ENCODE measurements at regions not wholly inside any gene's neighbourhood (a gene's known extent, or its start where the extent isn't known, plus 50 kb on each side); places are given as distances from the start of the nearest gene placed in this dataset.

- no peak overlapping the region for H3K27ac ChIP-seq
- no peaks in the 10 kb centered on the region for H3K4me1 ChIP-seq
- H3K36me3 ChIP-seq, result no peaks in the 10 kb centered on the region
- ATAC-seq, result no peak
- TF ChIP-seq, protein P1, sequence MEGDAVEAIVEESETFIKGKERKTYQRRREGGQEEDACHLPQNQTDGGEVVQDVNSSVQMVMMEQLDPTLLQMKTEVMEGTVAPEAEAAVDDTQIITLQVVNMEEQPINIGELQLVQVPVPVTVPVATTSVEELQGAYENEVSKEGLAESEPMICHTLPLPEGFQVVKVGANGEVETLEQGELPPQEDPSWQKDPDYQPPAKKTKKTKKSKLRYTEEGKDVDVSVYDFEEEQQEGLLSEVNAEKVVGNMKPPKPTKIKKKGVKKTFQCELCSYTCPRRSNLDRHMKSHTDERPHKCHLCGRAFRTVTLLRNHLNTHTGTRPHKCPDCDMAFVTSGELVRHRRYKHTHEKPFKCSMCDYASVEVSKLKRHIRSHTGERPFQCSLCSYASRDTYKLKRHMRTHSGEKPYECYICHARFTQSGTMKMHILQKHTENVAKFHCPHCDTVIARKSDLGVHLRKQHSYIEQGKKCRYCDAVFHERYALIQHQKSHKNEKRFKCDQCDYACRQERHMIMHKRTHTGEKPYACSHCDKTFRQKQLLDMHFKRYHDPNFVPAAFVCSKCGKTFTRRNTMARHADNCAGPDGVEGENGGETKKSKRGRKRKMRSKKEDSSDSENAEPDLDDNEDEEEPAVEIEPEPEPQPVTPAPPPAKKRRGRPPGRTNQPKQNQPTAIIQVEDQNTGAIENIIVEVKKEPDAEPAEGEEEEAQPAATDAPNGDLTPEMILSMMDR (IDR thresholded peaks at IDR 0.05), result no peak
- no peak for TF ChIP-seq POLR2A (IDR thresholded peaks at IDR 0.05)
- H3K27me3 ChIP-seq, result no peaks in the 10 kb centered on the region
- WGBS, 2 donors (ENCODE audit: low coverage in 1 of 2), result 70 to 75% methylated on average over 6 to 11 of the region's 18 CpGs
- no peak overlapping the region for H3K4me3 ChIP-seq
- peaks cover 0 to 4% (median 0%) of the 10 kb centered on the region in 3 donors for H3K9me3 ChIP-seq
These were observed 185.5 kb downstream of the MYCN start for GRCh38 chr2:16125614-16126516.

GRCh38 chr2:16124881-16125613 is 184.7 kb downstream of the MYCN start:
- Histone ChIP-seq H3K27ac (no peak overlapping the region), H3K9me3 (peaks cover 0 to 4% (median 0%) of the 10 kb centered on the region in 3 donors), H3K4me3 (no peak overlapping the region), H3K4me1 (no peaks in the 10 kb centered on the region), H3K27me3 (no peaks in the 10 kb centered on the region), H3K36me3 (no peaks in the 10 kb centered on the region)
- no peak for ATAC-seq
- 72 to 84% methylated on average over 4 to 5 of the region's 8 CpGs for WGBS, 2 donors (ENCODE audit: low coverage in 1 of 2)
- TF ChIP-seq POLR2A (IDR thresholded peaks at IDR 0.05), result no peak
- TF ChIP-seq, protein P1 (IDR thresholded peaks at IDR 0.05), result no peak
- no peak for TF ChIP-seq POLR2AphosphoS5 (IDR thresholded peaks at IDR 0.05)
- no peak for TF ChIP-seq EP300 (IDR thresholded peaks at IDR 0.05)

DNA sequence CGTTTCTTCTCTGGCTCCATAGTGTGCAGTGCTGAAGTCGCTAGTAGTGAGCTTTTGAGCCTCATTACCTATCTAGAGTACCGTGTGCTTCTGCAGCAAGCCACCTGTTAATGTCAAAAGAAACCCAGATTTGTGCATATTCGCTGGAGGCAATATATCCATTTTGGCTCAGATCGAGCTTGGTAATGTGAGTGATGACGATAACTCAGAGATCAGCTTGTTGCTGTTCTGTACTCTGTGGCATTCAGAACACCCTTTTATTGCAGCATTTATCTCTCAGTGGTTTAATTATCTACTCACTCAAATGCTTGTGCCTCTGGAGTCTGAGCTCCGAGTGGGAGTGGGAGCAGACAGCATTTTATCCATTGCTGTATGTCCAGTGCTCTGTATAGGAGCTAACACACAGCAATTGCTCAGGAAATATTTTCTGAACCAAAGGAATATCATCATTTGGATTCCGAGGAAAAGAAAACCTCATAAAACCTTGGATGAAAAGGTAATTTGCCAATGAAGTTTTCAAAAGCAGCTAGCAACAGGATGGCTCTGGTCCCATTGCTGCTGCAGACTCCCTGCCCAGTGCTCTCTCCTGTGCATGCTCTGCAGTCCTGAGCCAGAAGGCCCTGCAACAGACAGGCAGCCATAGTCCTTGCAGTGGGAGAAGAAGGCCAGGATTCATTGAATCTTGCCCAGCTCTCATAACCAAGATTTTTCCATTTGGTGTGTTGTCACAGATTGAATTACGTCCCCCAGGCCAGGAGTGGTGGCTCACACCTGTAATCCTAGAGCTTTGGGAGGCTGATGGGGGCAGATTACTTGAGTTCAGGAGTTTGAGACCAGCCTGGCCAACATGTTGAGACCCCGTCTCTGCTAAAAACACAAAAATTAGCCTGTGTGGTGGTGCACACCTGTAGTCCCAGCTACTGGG is 183.8 kb downstream of the MYCN start:
- TF ChIP-seq POLR2A (IDR thresholded peaks at IDR 0.05) (no peak), POLR2AphosphoS5 (IDR thresholded peaks at IDR 0.05) (no peak), EP300 (IDR thresholded peaks at IDR 0.05) (no peak)
- TF ChIP-seq, protein P1 (IDR thresholded peaks at IDR 0.05), result no peak
- no peaks in the 10 kb centered on the region for H3K4me1 ChIP-seq
- no peak for ATAC-seq
- H3K36me3 ChIP-seq, result no peaks in the 10 kb centered on the region
- H3K27me3 ChIP-seq, result no peaks in the 10 kb centered on the region
- 57 to 68% methylated on average over 1 to 7 of the region's 10 CpGs for WGBS, 2 donors (ENCODE audit: low coverage in 1 of 2)
- H3K4me3 ChIP-seq, result no peak overlapping the region
- H3K27ac ChIP-seq, result no peak overlapping the region
- peaks cover 0 to 4% (median 0%) of the 10 kb centered on the region in 3 donors for H3K9me3 ChIP-seq

DNA sequence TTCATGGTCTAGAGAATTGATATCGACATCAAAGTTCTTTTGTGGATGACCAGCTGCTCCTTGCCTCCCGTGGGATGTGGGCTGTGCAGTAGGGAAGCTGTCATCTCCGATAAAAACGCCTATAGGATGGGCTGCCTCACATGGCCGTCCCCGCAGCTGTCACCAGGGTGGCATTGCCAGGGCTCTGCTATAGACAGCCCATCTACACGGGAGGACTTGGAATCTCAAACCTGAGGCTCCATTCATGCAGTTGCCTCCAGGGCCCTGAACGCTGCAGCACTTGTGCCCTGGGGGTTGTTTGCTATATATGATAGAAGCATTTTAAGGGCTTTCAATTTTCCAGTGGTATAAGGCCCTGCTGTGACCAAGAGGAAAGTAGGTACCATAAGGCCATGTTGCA is 183.1 kb downstream of the MYCN start:
- TF ChIP-seq POLR2A (IDR thresholded peaks at IDR 0.05) (no peak), POLR2AphosphoS5 (IDR thresholded peaks at IDR 0.05) (no peak), EP300 (IDR thresholded peaks at IDR 0.05) (no peak)
- TF ChIP-seq, protein P1 (IDR thresholded peaks at IDR 0.05), result no peak
- H3K4me3 ChIP-seq, result no peak overlapping the region
- H3K4me1 ChIP-seq, result no peaks in the 10 kb centered on the region
- H3K27me3 ChIP-seq, result no peaks in the 10 kb centered on the region
- no peak overlapping the region for H3K27ac ChIP-seq
- no peak for ATAC-seq
- WGBS, 2 donors (ENCODE audit: low coverage in 1 of 2), result 69% methylated on average over 3 of the region's 8 CpGs; no CpG with 5 or more reads in 1 of the 2 donors
- peaks cover 0 to 4% (median 0%) of the 10 kb centered on the region in 3 donors for H3K9me3 ChIP-seq
- H3K36me3 ChIP-seq, result no peaks in the 10 kb centered on the region

All from gastroesophageal sphincter (tissue), 4 donors.